IPS-20b (cell line): ENCODE measurements at regions not wholly inside any gene's neighbourhood (a gene's known extent, or its start where the extent isn't known, plus 50 kb on each side); places are given as distances from the start of the nearest gene placed in this dataset.

Experiments used
- H3K27ac ChIP-seq: one replicate; pipeline ENCODE4 v1.5.1; 2013; ENCODE audit warnings: low read length
- H3K27me3 ChIP-seq: 2 replicates; pipeline ENCODE4 v1.6.1; 2013; ENCODE audit warnings: mild to moderate bottlenecking, low read length, inconsistent platforms; ENCODE audit not compliant: insufficient read depth
- H3K36me3 ChIP-seq: 2 replicates; pipeline ENCODE4 v1.6.1; 2013; ENCODE audit warnings: low read depth, mild to moderate bottlenecking, inconsistent platforms, low read length, moderate library complexity; ENCODE audit not compliant: insufficient read depth
- H3K4me1 ChIP-seq: 2 replicates; pipeline ENCODE4 v1.6.1; 2013; ENCODE audit warnings: mild to moderate bottlenecking, control low read depth, inconsistent platforms, low read length, moderate library complexity; ENCODE audit not compliant: insufficient read depth
- H3K4me3 ChIP-seq: 2 replicates; pipeline ENCODE4 v1.5.1; 2013; ENCODE audit warnings: mild to moderate bottlenecking, low read length, inconsistent platforms
- H3K9ac ChIP-seq: 2 replicates; pipeline ENCODE4 v1.6.1; 2013; ENCODE audit warnings: low read depth, mild to moderate bottlenecking, inconsistent platforms, low read length, moderate library complexity
- H3K9me3 ChIP-seq: 2 replicates; pipeline ENCODE4 v1.6.1; 2013; ENCODE audit warnings: mild to moderate bottlenecking, low read depth, low read length, inconsistent platforms; ENCODE audit not compliant: insufficient read depth

DNA sequence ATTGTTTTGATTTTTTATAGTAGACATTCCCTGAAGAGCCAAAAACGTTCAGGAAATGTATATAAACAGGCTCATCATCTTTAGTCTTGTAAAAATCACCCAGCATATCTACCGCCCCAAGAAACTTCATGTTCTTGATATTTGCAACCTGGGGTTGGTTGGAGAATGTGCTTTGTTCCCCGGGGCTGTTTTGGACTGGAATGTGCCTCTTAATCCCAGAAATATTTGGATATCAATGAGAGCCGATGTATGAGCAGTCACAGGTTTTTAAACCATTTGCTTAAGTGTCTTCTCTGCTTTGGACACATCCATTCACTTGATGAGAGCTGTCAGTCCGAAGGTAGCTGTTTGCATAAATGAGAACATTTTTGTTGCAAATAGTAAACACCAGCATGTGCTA, 449.7 kb downstream of the PCDH7 start:
- Histone ChIP-seq H3K27ac (no peak overlapping the region), H3K36me3 (no peaks in the 10 kb centered on the region), H3K4me1 (peaks cover 5% of the 10 kb centered on the region), H3K9ac (no peak overlapping the region), H3K4me3 (no peak overlapping the region), H3K9me3 (no peaks in the 10 kb centered on the region), H3K27me3 (no peaks in the 10 kb centered on the region)

DNA sequence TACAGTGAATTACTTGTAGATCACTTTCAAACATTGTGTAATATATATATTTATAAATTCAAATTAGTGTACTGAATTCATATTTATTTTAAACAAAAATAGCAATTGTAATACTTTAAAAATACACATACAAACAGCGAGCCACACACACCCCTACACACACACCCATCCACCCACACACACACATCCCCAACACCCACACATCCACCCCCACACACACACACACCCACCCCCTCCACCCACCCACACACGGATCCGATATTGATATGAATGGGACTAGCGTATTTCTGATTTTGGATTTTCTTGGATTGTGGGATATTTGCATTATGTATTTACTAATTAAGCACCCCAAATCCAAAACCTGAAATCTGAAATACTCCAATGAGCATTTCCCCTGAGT, 451.2 kb downstream of the PCDH7 start:
- Histone ChIP-seq H3K9ac (no peak overlapping the region), H3K4me1 (peaks cover 5% of the 10 kb centered on the region; the same call in 1 of the 2 replicates), H3K27ac (no peak overlapping the region), H3K4me3 (no peak overlapping the region), H3K9me3 (no peaks in the 10 kb centered on the region), H3K36me3 (no peaks in the 10 kb centered on the region), H3K27me3 (no peaks in the 10 kb centered on the region)

DNA sequence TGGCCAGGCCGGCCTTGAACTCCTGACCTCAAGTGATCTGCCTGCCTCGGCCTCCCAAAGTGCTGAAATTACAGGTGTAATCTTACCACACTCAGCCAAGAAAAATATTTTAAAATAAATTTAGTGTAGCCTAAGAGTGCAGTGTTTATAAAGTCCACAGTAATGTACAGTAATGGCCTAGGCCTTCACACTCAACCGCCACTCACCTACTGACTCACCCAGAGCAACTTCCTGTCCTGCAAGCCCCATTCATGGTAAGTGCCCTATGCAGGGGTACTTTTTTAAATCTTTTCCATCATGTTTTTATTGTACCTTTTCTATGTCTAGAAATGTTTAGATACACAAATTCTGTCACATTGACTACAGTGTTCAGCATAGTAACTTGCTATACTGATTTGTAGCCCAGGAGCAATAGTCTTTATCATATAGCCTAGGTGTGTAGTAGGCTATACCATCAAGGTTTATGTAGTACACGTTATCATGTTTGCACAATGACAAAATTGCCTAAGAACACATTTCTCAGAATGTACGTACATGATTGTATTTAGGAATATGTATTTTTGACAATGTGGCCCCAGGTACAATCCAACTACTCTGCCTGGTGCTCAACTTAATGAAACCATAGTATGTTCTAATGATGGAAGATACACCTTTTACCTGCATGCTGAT, 455.2 kb downstream of the PCDH7 start:
- H3K36me3 ChIP-seq, result no peaks in the 10 kb centered on the region
- no peak overlapping the region for H3K9ac ChIP-seq
- H3K4me1 ChIP-seq, result no peaks in the 10 kb centered on the region; the same call in 1 of the 2 replicates
- H3K9me3 ChIP-seq, result no peaks in the 10 kb centered on the region
- no peaks in the 10 kb centered on the region for H3K27me3 ChIP-seq
- no peak overlapping the region for H3K4me3 ChIP-seq
- no peak overlapping the region for H3K27ac ChIP-seq

DNA sequence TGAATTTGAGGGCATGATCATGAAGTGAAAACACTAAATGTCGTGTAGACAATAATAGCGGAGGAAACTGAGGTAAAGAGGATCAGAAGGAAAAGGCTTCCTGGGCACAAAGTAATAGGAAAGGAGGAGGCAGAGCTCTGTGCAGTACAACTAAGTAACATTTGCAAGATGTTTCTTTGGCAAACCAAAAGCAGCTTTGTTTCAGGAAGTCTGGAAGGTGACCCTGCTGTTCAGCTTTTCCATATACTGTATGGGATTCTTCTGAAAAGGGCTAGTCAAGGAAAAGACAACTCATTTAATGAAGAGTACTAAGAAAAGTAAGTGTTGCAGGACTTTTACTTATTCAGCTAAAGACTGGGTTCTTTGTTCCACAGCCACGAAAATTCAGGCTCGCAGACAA, 463.1 kb downstream of the PCDH7 start:
- H3K4me3 ChIP-seq, result no peak overlapping the region
- H3K4me1 ChIP-seq, result no peaks in the 10 kb centered on the region
- peaks cover 14% of the 10 kb centered on the region; the same call in 1 of the 2 replicates for H3K9me3 ChIP-seq
- H3K9ac ChIP-seq, result no peak overlapping the region
- no peaks in the 10 kb centered on the region for H3K27me3 ChIP-seq
- H3K27ac ChIP-seq, result no peak overlapping the region
- no peaks in the 10 kb centered on the region for H3K36me3 ChIP-seq

DNA sequence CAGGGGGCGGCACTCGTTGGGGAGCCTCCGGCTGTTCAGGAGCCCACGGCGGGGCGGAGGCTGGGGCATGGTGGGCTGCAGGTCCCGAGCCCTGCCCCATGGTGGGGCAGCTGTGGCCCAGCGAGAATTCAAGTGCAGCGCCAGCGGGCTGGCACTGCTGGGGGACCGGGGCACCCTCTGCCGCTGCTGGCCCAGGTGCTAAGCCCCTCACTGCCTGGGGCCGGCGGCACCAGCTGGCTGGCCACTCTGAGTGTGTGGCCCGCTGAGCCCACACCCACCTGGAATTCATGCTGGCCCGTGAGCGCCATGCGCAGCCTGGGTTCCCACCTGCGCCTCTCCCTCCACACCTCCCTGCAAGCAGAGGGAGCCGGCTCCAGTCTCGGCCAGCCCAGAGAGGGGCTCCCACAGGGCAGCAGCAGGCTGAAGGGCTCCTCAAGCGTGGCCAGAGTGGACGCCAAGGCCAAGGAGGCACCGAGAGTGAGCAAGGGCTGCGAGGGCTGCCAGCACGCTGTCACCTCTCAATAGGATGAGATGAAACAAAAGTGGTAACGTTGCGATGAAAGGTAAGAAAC, 464.9 kb downstream of the PCDH7 start:
- H3K4me3 ChIP-seq, result no peak overlapping the region
- H3K27ac ChIP-seq, result no peak overlapping the region
- H3K27me3 ChIP-seq, result no peaks in the 10 kb centered on the region
- H3K9me3 ChIP-seq, result peaks cover 14% of the 10 kb centered on the region; the same call in 1 of the 2 replicates
- H3K36me3 ChIP-seq, result no peaks in the 10 kb centered on the region
- no peak overlapping the region for H3K9ac ChIP-seq
- no peaks in the 10 kb centered on the region for H3K4me1 ChIP-seq

DNA sequence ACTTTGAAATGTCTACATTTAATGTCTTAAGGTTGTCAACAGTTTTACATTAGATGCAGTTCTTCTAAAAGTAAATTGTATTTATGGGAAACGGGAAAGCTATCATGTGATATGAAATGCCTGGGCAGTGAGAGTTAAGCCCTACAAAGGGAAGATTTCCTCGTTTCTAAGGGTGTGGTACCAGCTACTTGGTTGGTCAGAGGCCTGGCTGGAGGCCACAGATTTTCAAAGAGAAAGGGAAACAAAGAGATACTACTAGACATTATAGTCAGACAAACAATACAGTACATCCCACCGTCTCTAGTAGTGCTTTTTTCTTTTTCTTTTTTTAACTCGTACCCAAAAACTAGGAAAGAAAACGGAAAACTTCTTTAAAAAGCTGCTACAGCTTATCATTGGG, 467.8 kb downstream of the PCDH7 start:
- Histone ChIP-seq H3K9ac (no peak overlapping the region), H3K9me3 (peaks cover 14% of the 10 kb centered on the region; the same call in 1 of the 2 replicates), H3K4me1 (no peaks in the 10 kb centered on the region), H3K27ac (no peak overlapping the region), H3K36me3 (no peaks in the 10 kb centered on the region), H3K27me3 (no peaks in the 10 kb centered on the region), H3K4me3 (no peak overlapping the region)

DNA sequence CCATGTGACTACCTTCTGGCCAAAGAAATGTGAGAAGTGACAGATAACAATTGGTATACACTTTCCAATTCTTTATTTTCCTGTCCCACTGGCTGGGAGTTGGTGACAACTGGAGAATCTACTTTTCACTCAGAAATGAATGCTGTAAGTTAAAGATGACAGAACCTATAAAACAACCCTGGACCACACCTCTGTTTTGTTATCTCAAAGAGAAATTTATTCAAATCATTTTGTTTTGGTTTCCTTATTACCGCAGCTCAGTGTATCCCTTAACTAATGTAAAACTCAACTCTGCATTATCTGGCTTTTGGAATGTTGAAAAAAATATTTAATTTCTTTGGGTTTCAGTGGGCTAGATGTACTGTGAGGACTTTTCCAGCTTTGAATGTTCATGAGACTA, 469.8 kb downstream of the PCDH7 start:
- no peaks in the 10 kb centered on the region for H3K36me3 ChIP-seq
- no peaks in the 10 kb centered on the region for H3K27me3 ChIP-seq
- no peaks in the 10 kb centered on the region for H3K4me1 ChIP-seq
- no peak overlapping the region for H3K27ac ChIP-seq
- no peak overlapping the region for H3K4me3 ChIP-seq
- H3K9me3 ChIP-seq, result peaks cover 13% of the 10 kb centered on the region; the same call in 1 of the 2 replicates
- no peak overlapping the region for H3K9ac ChIP-seq

DNA sequence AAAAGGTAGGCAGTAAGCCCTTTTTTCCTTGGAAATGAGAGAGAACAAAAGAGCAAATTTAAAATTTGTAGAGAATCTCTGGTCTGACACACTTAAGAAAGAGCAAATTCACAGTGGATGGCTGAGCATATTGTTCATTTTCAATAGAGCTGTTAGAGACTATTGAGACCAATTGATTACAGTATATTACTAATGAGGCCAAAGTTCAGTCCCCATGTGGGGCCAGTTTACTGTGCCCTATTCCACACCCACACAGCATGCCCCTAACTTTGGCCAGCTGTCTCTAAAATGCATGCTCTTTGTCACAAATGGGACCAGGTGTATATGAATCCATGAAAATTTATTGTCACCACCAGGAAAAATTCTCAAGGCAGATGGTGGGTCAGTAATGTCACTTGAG, 470.5 kb downstream of the PCDH7 start:
- H3K4me1 ChIP-seq, result no peaks in the 10 kb centered on the region
- H3K36me3 ChIP-seq, result no peaks in the 10 kb centered on the region
- H3K4me3 ChIP-seq, result no peak overlapping the region
- H3K27ac ChIP-seq, result no peak overlapping the region
- H3K27me3 ChIP-seq, result no peaks in the 10 kb centered on the region
- peaks cover 5% of the 10 kb centered on the region; the same call in 1 of the 2 replicates for H3K9me3 ChIP-seq
- no peak overlapping the region for H3K9ac ChIP-seq

DNA sequence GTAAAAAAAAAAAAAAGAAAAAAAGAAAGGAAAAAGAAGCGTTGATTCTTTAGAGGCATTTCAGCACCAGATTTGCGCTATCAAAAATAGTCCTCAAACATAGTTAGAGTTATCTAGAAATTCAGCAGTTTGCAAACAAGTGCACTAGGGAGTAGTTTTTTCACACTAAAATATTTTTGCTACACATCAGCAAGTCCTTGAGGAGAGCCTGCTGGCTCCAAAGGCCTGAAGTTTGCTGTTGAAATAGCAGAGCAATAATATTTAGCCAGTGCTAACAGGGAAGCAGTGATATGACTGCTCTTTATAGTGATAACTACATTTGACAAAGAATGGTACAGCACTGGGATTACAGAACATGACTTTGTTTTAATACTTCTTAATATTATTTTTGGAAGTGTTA, 472.2 kb downstream of the PCDH7 start:
- Histone ChIP-seq H3K27me3 (no peaks in the 10 kb centered on the region), H3K27ac (no peak overlapping the region), H3K4me3 (no peak overlapping the region), H3K9me3 (0 out of 2 replicates have a peak, but pooled peaks cover under 1% of the 10 kb centered on the region), H3K36me3 (no peaks in the 10 kb centered on the region), H3K9ac (no peak overlapping the region), H3K4me1 (no peaks in the 10 kb centered on the region)

DNA sequence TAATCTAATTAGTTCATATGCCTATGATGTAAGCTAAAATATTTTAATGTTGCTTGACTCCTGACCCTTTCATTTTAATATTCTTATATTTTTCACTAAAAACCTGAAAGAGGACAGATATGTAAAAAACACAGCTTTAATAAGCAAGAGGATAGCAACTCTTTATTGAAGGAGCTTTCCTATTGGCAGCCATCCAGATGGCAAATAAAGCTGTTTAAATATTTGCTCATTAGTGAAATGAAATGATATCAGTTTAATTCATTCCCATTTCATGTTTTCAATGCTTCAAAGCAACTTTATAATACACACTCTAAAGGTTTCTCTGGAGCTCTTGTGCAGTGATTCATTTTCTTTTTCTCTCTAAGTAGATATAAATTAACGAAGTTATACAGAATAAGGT, 473.4 kb downstream of the PCDH7 start:
- H3K27me3 ChIP-seq, result no peaks in the 10 kb centered on the region
- no peaks in the 10 kb centered on the region for H3K4me1 ChIP-seq
- peaks cover 9% of the 10 kb centered on the region for H3K9me3 ChIP-seq
- H3K36me3 ChIP-seq, result no peaks in the 10 kb centered on the region
- H3K27ac ChIP-seq, result no peak overlapping the region
- no peak overlapping the region for H3K4me3 ChIP-seq
- H3K9ac ChIP-seq, result no peak overlapping the region

DNA sequence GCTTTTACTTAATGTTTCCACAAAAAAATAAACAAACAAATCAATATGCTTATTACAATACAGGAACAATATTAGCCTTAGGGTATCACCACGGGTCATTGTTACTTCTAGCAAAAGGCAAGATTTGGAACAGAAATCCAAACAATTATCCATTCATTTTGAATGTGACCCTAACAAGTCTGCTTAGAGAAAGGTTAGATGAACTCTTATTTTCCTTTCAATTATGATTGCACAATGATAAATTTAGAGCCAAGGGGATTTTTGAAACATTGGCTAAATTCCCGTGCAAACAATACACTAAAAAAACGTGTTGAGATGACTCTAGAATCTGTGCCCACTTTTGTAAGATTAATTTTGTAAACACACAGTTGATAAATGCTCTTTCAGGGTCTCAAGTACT, 474.7 kb downstream of the PCDH7 start:
- H3K4me3 ChIP-seq, result no peak overlapping the region
- H3K27ac ChIP-seq, result no peak overlapping the region
- no peaks in the 10 kb centered on the region for H3K36me3 ChIP-seq
- H3K4me1 ChIP-seq, result no peaks in the 10 kb centered on the region
- H3K9me3 ChIP-seq, result peaks cover 19% of the 10 kb centered on the region
- no peak overlapping the region for H3K9ac ChIP-seq
- no peaks in the 10 kb centered on the region for H3K27me3 ChIP-seq

DNA sequence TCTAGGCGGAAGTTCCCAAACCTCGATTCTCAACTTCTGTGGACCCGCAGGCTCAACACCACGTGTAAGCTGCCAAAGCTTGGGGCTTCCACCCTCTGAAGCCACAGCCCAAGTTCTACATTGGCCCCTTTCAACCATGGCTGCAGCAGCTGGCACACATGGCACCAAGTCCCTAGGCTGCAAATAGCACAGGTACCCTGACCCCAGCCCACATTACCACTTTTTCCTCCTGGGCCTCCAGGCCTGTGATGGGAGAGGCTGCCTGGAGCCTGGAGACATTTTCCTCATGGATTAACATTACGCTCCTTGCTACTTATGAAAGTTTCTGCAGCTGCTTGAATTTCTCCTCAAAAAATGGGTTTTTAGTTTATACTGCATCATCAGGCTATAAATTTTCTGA, 479.5 kb downstream of the PCDH7 start:
- H3K9ac ChIP-seq, result no peak overlapping the region

More for the DNA sequence above, 479.5 kb downstream of the PCDH7 start:
- H3K36me3 ChIP-seq, result no peaks in the 10 kb centered on the region
- peaks cover 26% of the 10 kb centered on the region for H3K9me3 ChIP-seq
- H3K27ac ChIP-seq, result no peak overlapping the region
- H3K4me3 ChIP-seq, result no peak overlapping the region
- H3K4me1 ChIP-seq, result no peaks in the 10 kb centered on the region
- H3K27me3 ChIP-seq, result no peaks in the 10 kb centered on the region
